BJ (cell line): ENCODE measurements at regions not wholly inside any gene's neighbourhood (a gene's known extent, or its start where the extent isn't known, plus 50 kb on each side); places are given as distances from the start of the nearest gene placed in this dataset.

ENCODE experiments used
- CTCF ChIA-PET: fragments of 350-600 bp; formaldehyde crosslinking; extraction: SDS; loops from one replicate; lab custom pipeline; 2021; ENCODE audit warnings: antibody characterized with exemption, inconsistent platforms; lab: Yijun Ruan, JAX
- POLR2A ChIA-PET: fragments of 300-600 bp; sonication (Branson Sonifier 250); formaldehyde crosslinking; extraction: SDS; loops from one replicate; lab custom pipeline; 2021; ENCODE audit warnings: antibody characterized with exemption; lab: Charles Lee
- DNase-seq: peaks from one replicate; pipeline ENCODE4 v3.0.0-alpha.2; 2011; ENCODE audit warnings: low read depth
- H3K27me3 ChIP-seq: 2 replicates; pipeline ENCODE4 v1.6.0; 2011; ENCODE audit warnings: low read length; ENCODE audit not compliant: control insufficient read depth, insufficient read depth
- H3K36me3 ChIP-seq: 2 replicates; pipeline ENCODE4 v1.5.1; 2011; ENCODE audit warnings: low read length; ENCODE audit not compliant: control insufficient read depth, insufficient read depth
- H3K4me3 ChIP-seq: 2 replicates; pipeline ENCODE4 v1.5.1; 2011; ENCODE audit warnings: low read depth, mild to moderate bottlenecking, control low read depth, low read length
- CTCF ChIP-seq: IDR thresholded peaks from 2 replicates; pipeline ENCODE4 v1.5.1; 2011; ENCODE audit warnings: low read depth, mild to moderate bottlenecking, control low read depth, inconsistent platforms, low read length, moderate library complexity; ENCODE audit not compliant: insufficient read depth

GRCh38 chr7:131726031-131726430 lies 169.6 kb upstream of the PODXL start:
- Histone ChIP-seq H3K4me3 (no peak overlapping the region), H3K36me3 (no peaks in the 10 kb centered on the region), H3K27me3 (no peaks in the 10 kb centered on the region)
- ChIA-PET POLR2A (no interaction called here), CTCF (no interaction called here)
- no peak for TF ChIP-seq CTCF
- no peak for DNase-seq

GRCh38 chr7:131724776-131725345 lies 168.4 kb upstream of the PODXL start:
- Histone ChIP-seq H3K36me3 (no peaks in the 10 kb centered on the region), H3K4me3 (no peak overlapping the region), H3K27me3 (no peaks in the 10 kb centered on the region)
- no peak for DNase-seq
- ChIA-PET CTCF (interaction anchor here (0.7 kb wide), 1 partner anchor 18 kb away, joined by 3 read pairs; no protein-coding TSS in a partner anchor), POLR2A (no interaction called here)
- no peak for TF ChIP-seq CTCF

- H3K4me3 ChIP-seq: no peak overlapping the region
- CTCF ChIA-PET: interaction anchor here (0.9 kb wide), 1 partner anchor 14 kb away, joined by 3 read pairs; no protein-coding TSS in a partner anchor
- H3K27me3 ChIP-seq: no peaks in the 10 kb centered on the region
- no peaks in the 10 kb centered on the region for H3K36me3 ChIP-seq
- no peak for TF ChIP-seq CTCF
- POLR2A ChIA-PET: no interaction called here
- DNase-seq: no peak
Measured at GRCh38 chr7:131723926-131724325, 167.5 kb upstream of the PODXL start.

GRCh38 chr7:131722371-131722770 lies 165.9 kb upstream of the PODXL start:
- no peak overlapping the region for H3K4me3 ChIP-seq
- ChIA-PET CTCF (interaction anchor here (0.6 kb wide), 1 partner anchor 612 kb away, joined by 3 read pairs; no protein-coding TSS in a partner anchor), POLR2A (no interaction called here)
- DNase-seq: no peak
- no peak for TF ChIP-seq CTCF
- H3K27me3 ChIP-seq: no peaks in the 10 kb centered on the region
- H3K36me3 ChIP-seq: no peaks in the 10 kb centered on the region

GRCh38 chr7:131721660-131722059 lies 165.2 kb upstream of the PODXL start:
- H3K4me3 ChIP-seq: no peak overlapping the region
- DNase-seq: no peak
- H3K27me3 ChIP-seq: no peaks in the 10 kb centered on the region
- no peak for TF ChIP-seq CTCF
- CTCF ChIA-PET: no interaction called here
- H3K36me3 ChIP-seq: no peaks in the 10 kb centered on the region
- POLR2A ChIA-PET: no interaction called here
